SU-DHL-6 (cell line): ENCODE measurements at regions not wholly inside any gene's neighbourhood (a gene's known extent, or its start where the extent isn't known, plus 50 kb on each side); places are given as distances from the start of the nearest gene placed in this dataset.

ENCODE experiments used
- H2AFZ ChIP-seq: fragments of 200-600 bp; sonication (generic); 2 replicates; pipeline ENCODE4 v1.6.1; 2014; ENCODE audit warnings: low read depth, mild to moderate bottlenecking, moderate library complexity, mixed read lengths, antibody characterized with exemption, low read length; ENCODE audit not compliant: severe bottlenecking
- H3F3A ChIP-seq: fragments of 200-600 bp; shearing (Covaris generic); 2 replicates; pipeline ENCODE4 v1.6.0; 2016; ENCODE audit warnings: antibody characterized with exemption, mild to moderate bottlenecking; ENCODE audit not compliant: insufficient read depth
- H3K27ac ChIP-seq: fragments of 200-600 bp; sonication (generic); 2 replicates; pipeline ENCODE4 v1.5.1; 2016; ENCODE audit warnings: low read depth, mild to moderate bottlenecking, low read length, moderate library complexity, mixed read lengths
- H3K27me3 ChIP-seq: fragments of 200-600 bp; sonication (generic), shearing (Covaris generic); 2 replicates; pipeline ENCODE4 v1.6.0; 2014; ENCODE audit warnings: mild to moderate bottlenecking, low read length
- H3K36me3 ChIP-seq: fragments of 200-600 bp; sonication (generic); 2 replicates; pipeline ENCODE4 v1.6.1; 2014; ENCODE audit warnings: mild to moderate bottlenecking, low read length, mixed read lengths
- H3K4me2 ChIP-seq: fragments of 300-600, 200-600 bp; shearing (Covaris generic), sonication (generic); 2 replicates; pipeline ENCODE4 v1.6.0; 2014; ENCODE audit warnings: low read length, low read depth, mild to moderate bottlenecking; ENCODE audit not compliant: poor library complexity, severe bottlenecking
- H3K4me3 ChIP-seq: fragments of 200-600 bp; sonication (generic); 2 replicates; pipeline ENCODE4 v1.5.1; 2014; ENCODE audit warnings: antibody characterized with exemption, low read length, mild to moderate bottlenecking, mixed read lengths; ENCODE audit not compliant: insufficient read depth, poor library complexity, severe bottlenecking
- H3K79me2 ChIP-seq: fragments of 200-600 bp; sonication (generic); 2 replicates; pipeline ENCODE4 v1.6.1; 2014; ENCODE audit warnings: mild to moderate bottlenecking, low read length, moderate library complexity; ENCODE audit not compliant: insufficient read depth
- H3K9ac ChIP-seq: fragments of 200-600 bp; sonication (generic); 2 replicates; pipeline ENCODE4 v1.7.0; 2014; ENCODE audit warnings: mild to moderate bottlenecking, low read length
- H3K9me2 ChIP-seq: fragments of 200-600 bp; sonication (generic); replicated peaks from 2 replicates; pipeline ENCODE4 v1.6.1; 2014; ENCODE audit warnings: low read length; ENCODE audit not compliant: insufficient read depth
- H3K9me3 ChIP-seq: fragments of 200-600 bp; sonication (generic); 2 replicates; pipeline ENCODE4 v1.6.1; 2014; ENCODE audit warnings: low read length, mixed read lengths; ENCODE audit not compliant: insufficient read depth
- H4K20me1 ChIP-seq: fragments of 200-600 bp; sonication (generic); 2 replicates; pipeline ENCODE4 v1.6.1; 2014; ENCODE audit warnings: low read depth, mild to moderate bottlenecking, antibody characterized with exemption, low read length, moderate library complexity, mixed read lengths
- EZH2phosphoT487 ChIP-seq: fragments of 200-600 bp; sonication (generic), shearing (Covaris generic); conservative IDR thresholded peaks from 2 replicates; pipeline ENCODE4 v1.6.1; 2018; ENCODE audit warnings: mild to moderate bottlenecking, antibody characterized with exemption, low read length, moderate library complexity, mixed read lengths
- TF ChIP-seq, protein P1 (sequence below): fragments of 200-600 bp; sonication (generic); IDR thresholded peaks from one replicate; pipeline ENCODE4 v1.5.1; 2017; ENCODE audit warnings: antibody characterized with exemption, mild to moderate bottlenecking, low read length, moderate library complexity; ENCODE audit not compliant: insufficient read depth, poor library complexity, severe bottlenecking

DNA sequence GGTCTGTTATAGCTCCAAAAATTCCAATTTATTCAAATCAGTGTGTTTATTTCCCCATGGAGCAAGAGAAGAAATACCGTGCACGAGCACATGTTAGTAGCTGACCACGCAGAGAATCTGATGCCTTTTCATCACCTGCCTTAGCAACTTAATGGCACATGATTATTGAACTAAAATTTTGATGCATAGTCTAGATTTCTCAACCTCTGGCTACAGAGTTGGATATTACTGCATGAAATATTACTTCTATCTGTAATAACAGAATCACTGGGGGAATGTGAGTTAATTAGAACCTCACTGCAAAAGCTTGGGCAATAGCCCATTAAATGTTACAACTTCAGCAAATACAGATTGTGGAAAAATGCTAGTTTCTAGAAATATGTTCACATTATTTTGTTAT lies 335.8 kb downstream of the FLRT2 start:
- no peaks in the 10 kb centered on the region for H3K79me2 ChIP-seq
- TF ChIP-seq, protein P1, sequence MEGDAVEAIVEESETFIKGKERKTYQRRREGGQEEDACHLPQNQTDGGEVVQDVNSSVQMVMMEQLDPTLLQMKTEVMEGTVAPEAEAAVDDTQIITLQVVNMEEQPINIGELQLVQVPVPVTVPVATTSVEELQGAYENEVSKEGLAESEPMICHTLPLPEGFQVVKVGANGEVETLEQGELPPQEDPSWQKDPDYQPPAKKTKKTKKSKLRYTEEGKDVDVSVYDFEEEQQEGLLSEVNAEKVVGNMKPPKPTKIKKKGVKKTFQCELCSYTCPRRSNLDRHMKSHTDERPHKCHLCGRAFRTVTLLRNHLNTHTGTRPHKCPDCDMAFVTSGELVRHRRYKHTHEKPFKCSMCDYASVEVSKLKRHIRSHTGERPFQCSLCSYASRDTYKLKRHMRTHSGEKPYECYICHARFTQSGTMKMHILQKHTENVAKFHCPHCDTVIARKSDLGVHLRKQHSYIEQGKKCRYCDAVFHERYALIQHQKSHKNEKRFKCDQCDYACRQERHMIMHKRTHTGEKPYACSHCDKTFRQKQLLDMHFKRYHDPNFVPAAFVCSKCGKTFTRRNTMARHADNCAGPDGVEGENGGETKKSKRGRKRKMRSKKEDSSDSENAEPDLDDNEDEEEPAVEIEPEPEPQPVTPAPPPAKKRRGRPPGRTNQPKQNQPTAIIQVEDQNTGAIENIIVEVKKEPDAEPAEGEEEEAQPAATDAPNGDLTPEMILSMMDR: no peak
- TF ChIP-seq EZH2phosphoT487: no peak
- H3K9ac ChIP-seq: no peak overlapping the region
- H3K4me2 ChIP-seq: no peak overlapping the region
- no peak overlapping the region for H2AFZ ChIP-seq
- no peaks in the 10 kb centered on the region for H3K27me3 ChIP-seq
- H3K27ac ChIP-seq: no peak overlapping the region
- no peaks in the 10 kb centered on the region for H3K36me3 ChIP-seq
- no peaks in the 10 kb centered on the region for H3K9me2 ChIP-seq
- no peaks in the 10 kb centered on the region for H3K9me3 ChIP-seq
- H3K4me3 ChIP-seq: no peak overlapping the region
- no peaks in the 10 kb centered on the region for H3F3A ChIP-seq
- H4K20me1 ChIP-seq: no peaks in the 10 kb centered on the region

DNA sequence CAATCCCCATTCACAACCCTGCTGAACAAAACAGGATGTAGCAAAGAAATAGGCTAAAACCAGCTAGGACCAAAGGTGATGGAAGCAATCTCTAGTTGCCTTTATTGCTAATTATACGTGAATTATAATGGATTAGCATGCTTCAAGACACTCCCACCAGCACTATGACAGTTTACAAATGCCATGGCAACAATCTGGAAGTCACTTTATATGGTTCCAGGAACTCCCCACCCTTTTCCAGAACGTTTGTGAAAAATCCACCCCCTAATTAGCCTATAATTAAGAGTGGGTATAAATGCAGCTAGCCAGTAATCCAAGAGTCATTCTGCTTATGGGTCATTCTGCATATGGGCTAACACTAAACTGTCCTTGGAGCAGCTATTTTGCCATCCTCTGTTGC lies 328.7 kb downstream of the FLRT2 start:
- H2AFZ ChIP-seq: no peak overlapping the region
- no peaks in the 10 kb centered on the region for H4K20me1 ChIP-seq
- H3K36me3 ChIP-seq: no peaks in the 10 kb centered on the region
- no peaks in the 10 kb centered on the region for H3K9me3 ChIP-seq
- H3K9ac ChIP-seq: no peak overlapping the region
- no peak overlapping the region for H3K27ac ChIP-seq
- no peaks in the 10 kb centered on the region for H3K9me2 ChIP-seq
- H3K79me2 ChIP-seq: no peaks in the 10 kb centered on the region
- no peaks in the 10 kb centered on the region for H3K27me3 ChIP-seq
- H3F3A ChIP-seq: no peaks in the 10 kb centered on the region
- no peak overlapping the region for H3K4me2 ChIP-seq
- TF ChIP-seq EZH2phosphoT487: no peak
- no peak overlapping the region for H3K4me3 ChIP-seq

DNA sequence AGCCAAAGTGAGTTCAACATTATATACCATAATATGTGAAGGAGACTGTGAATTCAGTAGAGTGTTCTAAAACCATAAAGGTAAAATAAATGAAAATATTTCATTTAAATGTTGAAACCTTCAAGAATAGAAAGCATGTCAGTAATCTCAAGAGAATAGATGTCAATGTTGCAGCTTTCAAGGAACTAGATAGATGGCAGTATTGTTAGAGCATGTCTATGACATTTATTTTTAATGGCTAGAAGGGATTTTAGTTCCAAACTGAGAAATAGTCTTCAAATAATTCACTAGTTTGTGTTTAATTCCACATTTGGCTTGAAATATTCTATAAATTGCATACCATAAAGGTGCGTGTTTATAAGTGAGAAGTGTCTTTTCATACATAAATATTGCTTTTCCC lies 326.5 kb downstream of the FLRT2 start:
- Histone ChIP-seq H3K4me2 (no peak overlapping the region), H3K27me3 (no peaks in the 10 kb centered on the region), H3K79me2 (no peaks in the 10 kb centered on the region), H3K9me3 (no peaks in the 10 kb centered on the region), H3K36me3 (no peaks in the 10 kb centered on the region), H2AFZ (no peak overlapping the region), H3F3A (no peaks in the 10 kb centered on the region), H3K9ac (no peak overlapping the region), H3K27ac (no peak overlapping the region), H3K4me3 (no peak overlapping the region), H4K20me1 (no peaks in the 10 kb centered on the region), H3K9me2 (no peaks in the 10 kb centered on the region)
- no peak for TF ChIP-seq EZH2phosphoT487
- TF ChIP-seq, protein P1: no peak

DNA sequence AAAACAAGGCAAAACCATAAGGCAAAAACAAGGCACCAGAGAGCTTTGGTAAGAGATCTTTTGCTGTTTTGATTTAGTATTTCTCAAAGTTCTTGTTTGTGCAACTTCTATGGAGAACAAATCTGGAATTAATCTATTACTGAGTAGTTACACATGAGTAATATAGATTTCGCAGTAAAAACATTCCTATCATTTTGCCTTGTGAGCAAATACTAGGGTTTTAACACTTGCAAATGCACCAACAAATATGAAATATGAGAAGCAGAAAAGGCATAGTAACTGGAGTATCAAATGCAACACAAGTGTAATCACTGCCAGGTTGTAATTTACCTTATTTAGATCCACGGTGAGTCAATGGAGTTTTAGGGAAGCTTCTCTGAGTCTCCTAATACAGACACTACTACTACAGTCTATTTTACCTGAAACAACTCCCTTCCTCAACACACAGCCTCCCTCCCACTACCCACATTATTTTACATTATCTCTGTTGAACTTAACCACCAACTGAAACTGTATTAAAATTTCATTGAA lies 324.1 kb downstream of the FLRT2 start:
- H3K79me2 ChIP-seq: no peaks in the 10 kb centered on the region
- H3F3A ChIP-seq: no peaks in the 10 kb centered on the region
- no peaks in the 10 kb centered on the region for H3K36me3 ChIP-seq
- no peaks in the 10 kb centered on the region for H4K20me1 ChIP-seq
- H3K4me3 ChIP-seq: no peak overlapping the region
- H3K4me2 ChIP-seq: no peak overlapping the region
- H3K9me3 ChIP-seq: no peaks in the 10 kb centered on the region
- TF ChIP-seq, protein P1: no peak
- TF ChIP-seq EZH2phosphoT487: no peak
- H3K27me3 ChIP-seq: no peaks in the 10 kb centered on the region
- no peak overlapping the region for H3K9ac ChIP-seq
- no peaks in the 10 kb centered on the region for H3K9me2 ChIP-seq
- no peak overlapping the region for H3K27ac ChIP-seq
- H2AFZ ChIP-seq: no peak overlapping the region
